Stimulated activated CD8-positive, alpha-beta memory T cell treated with anti-CD3 and anti-CD28 coated beads, Interleukin-15, amount 100 ng/mL, for 48 hours (primary cell): ENCODE measurements at regions not wholly inside any gene's neighbourhood (a gene's known extent, or its start where the extent isn't known, plus 50 kb on each side); places are given as distances from the start of the nearest gene placed in this dataset.
"Not testable (repeated sequence)": the region's sequence is repeated elsewhere in the genome, so short reads cannot be mapped to it uniquely, and the experiment has no call there.

Source experiments
- DNase-seq, 2 donors: peaks; one replicate each; pipeline ENCODE4 v3.0.0-alpha.2; 2020; ENCODE audit warnings: low read depth in 2 of 2

DNA sequence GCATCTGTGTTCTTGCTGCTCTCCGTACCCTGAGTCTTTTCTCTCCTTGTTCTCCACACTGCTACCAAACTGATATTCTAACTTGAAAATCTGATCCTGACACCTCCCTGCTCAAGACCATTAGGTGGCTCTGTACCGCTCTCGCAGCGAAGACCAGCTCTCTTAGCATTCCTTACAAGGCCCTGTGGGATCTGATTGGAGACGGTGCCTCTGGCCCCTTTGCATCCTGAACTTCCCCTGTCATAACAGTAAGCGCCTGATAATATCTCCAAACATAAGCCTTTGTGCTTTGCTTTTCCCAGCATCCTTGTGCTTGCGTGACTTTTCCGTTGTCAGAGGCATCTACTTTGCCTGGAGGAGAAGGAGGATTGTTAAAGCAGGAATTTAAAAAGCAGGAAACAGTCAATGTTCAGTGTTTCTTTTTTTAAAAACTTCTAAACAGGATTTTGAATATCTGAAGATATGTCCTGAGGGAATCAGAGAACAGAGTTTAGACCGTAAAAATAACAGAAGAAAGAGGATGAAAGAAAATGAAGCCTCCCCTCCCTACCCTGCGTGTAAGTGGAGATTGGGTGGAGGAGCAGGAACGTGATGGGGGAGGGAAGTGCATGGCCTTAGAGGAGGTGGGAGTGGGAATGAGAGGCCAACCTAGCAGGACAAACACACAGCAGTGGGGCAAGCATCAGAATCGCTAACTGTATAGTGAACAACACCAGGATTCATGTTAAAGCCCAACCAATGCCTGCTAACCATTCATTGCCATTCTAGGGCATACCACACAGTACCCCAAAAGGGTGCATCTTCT lies 89.2 kb upstream of the STMND1 start:
- no peak for DNase-seq

- DNase-seq, result no peak
Observed at GRCh38 chr6:17011985-17012384, 89.9 kb upstream of the STMND1 start.

DNA sequence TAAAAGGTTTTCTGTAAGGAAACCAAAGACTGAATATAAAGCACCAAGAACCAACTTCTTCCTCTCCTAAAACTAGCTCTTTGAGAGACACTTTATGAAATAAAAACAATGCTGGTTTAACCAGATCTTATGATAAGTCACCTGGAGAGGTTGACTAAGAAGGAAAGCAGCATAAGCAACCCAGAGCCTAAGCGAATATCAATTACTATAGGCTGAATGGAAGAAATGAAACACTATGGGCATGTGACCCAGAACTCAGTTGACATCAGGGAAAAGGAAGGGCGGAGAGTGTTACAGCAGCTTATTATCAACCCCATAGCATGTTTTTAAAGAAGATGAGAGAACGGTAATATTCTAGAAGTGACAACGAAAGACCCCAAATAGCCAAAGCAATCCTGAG lies 94.1 kb upstream of the STMND1 start:
- no peak for DNase-seq

GRCh38 chr6:17006543-17006942 lies 95.3 kb upstream of the STMND1 start:
- DNase-seq, result no peak

DNA sequence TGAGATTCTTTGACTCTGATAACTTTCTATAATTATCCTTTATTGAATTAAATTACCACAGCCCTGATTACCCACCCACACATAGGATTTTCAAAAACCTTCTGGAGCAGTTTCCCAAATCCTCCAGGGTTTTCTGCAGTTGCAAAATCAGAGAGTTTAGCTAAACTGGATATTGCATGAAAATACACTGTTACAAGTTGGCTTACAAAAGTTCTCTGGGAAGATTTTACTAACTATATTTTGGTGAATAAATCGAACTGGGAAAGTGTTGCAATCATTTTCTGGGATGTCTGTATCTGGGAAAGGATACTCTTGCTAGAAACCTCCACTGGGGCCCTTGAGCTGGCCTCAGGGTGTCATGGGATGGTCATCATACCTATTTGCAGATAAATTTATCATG lies 97.6 kb upstream of the STMND1 start:
- DNase-seq, result no peak

DNA sequence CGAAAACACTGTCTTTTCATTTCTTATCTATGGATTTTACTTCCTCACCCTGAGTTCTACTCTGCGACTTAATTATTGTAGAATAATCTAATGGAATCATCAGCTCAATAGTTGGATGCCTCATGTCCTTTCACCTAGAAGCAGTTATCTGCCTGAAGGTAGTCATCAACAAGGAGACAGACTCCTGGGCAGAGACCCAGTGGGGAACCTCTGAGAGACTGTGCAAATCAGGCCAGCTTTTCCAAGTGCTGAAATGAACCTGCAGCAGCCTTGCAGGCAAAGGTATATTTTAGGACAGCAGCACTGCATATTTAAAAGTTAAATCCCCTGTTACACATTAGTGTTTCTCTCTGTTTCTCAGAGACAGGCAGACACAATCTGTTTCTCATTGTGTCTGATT lies 99.7 kb upstream of the STMND1 start:
- DNase-seq, result no peak

DNA sequence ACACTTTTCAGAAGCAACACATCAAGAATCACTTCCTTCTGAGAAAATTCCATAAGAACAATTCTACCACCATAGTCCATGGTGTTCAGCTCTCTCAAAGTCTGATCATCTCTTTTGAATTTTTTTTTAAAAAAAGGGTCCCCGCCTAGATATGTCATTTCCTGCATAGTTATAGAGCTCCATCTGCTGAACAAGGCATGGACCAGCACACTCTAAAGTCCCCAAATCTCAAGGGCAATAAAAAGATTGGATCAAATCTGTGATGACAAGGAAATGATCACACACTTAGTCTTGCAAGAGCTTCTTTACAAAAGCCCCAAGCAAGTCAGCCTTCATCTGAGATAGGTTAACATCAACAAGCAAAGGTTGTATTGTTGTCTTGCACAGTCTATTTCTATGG lies 100.7 kb upstream of the STMND1 start:
- no peak for DNase-seq

GRCh38 chr6:16999491-17000436 lies 102.1 kb upstream of the STMND1 start:
- no peak for DNase-seq

GRCh38 chr6:16998461-16998860 lies 103.4 kb upstream of the STMND1 start:
- DNase-seq, result no peak

- no peak for DNase-seq
Observed at GRCh38 chr6:16995511-16996250, 106.2 kb upstream of the STMND1 start.

DNA sequence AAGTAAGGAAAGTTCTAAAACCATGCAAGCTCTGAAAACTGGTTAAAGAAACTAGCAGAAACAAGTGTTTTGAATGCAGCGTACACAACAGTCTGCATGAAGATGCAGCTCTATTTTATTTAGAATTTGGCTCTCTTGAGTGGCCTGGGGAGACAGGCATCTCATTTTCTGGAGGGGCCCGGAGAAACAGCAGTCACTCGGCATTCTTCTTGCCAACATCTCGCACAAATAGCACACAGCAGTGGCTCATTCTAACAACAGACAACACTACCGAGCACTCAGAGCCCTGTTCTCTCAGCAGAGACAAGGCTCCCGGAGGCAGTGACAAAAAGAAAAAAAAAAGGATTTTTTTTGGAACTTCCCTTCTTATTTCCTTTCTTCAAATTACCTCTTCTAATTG lies 108.5 kb upstream of the STMND1 start:
- DNase-seq, result no peak

- no peak for DNase-seq
Observed at GRCh38 chr6:16991981-16992629, 109.7 kb upstream of the STMND1 start.

DNA sequence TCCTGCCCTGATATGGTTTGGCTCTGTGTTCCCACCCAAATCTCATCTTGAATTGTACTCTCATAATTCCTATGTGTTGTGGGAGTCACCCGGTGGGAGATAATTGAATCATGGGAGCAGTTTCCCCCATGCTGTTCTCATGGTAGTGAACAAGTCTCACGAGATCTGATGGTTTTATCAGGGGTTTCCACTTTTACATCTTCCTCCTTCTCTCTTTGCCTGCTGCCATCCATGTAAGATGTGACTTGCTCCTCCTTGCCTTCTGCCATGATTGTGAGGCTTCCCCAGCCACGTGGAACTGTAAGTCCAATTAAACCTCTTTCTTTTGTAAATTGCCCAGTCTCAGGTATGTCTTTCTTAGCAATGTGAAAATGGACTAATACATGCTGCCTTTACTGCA lies 111.9 kb upstream of the STMND1 start:
- DNase-seq, result not testable (repeated sequence)

- DNase-seq, result no peak
Observed at GRCh38 chr6:16989382-16989781, 112.5 kb upstream of the STMND1 start.

GRCh38 chr6:16987996-16988395 lies 113.9 kb upstream of the STMND1 start:
- no peak for DNase-seq

GRCh38 chr6:16985513-16986284 lies 116.2 kb upstream of the STMND1 start:
- DNase-seq, result no peak

- no peak for DNase-seq
Observed at GRCh38 chr6:16982807-16983206, 119.0 kb upstream of the STMND1 start.

- DNase-seq, result no peak
Observed at GRCh38 chr6:16979677-16980370, 122.0 kb upstream of the STMND1 start.

GRCh38 chr6:16978686-16979085 lies 123.2 kb upstream of the STMND1 start:
- no peak for DNase-seq
